ENCODE measurements at regions not wholly inside any gene's neighbourhood (a gene's known extent, or its start where the extent isn't known, plus 50 kb on each side); places are given as distances from the start of the nearest gene placed in this dataset.

GRCh38 chr11:122434786-122435185, 220.7 kb upstream of the UBASH3B start:
- TF ChIP-seq CTCF (conservative IDR thresholded peaks at IDR 0.05; ENCODE audit: low read length) (no peak), EZH2phosphoT487 (IDR thresholded peaks at IDR 0.05; ENCODE audit: borderline replicate concordance) (no peak)

Measured in Loucy (cell line).